K562 (cell line): ENCODE measurements at regions not wholly inside any gene's neighbourhood (a gene's known extent, or its start where the extent isn't known, plus 50 kb on each side); places are given as distances from the start of the nearest gene placed in this dataset.

Source experiments
- ATAC-seq: fragments of 200-7000 bp; cut with Tn5 transposase; 3 replicates; pipeline ENCODE4 v1.9.1; 2020; ENCODE audit warnings: moderate library complexity
- BruUV-seq: library from RNA; stranded (reverse); fragments of 400-500 nt; replicated peaks from 2 replicates; lab custom pipeline; 2021; lab: Mats Ljungman, UMichigan
- CTCF ChIA-PET: fragments of 300-600 bp; formaldehyde crosslinking; extraction: SDS; loops from one replicate; lab custom pipeline; 2021; ENCODE audit warnings: low intra/inter-chr PET ratio; lab: Yijun Ruan, JAX
- POLR2A ChIA-PET: fragments of 300-600, 350-650 bp; sonication (Branson Sonifier 250); formaldehyde crosslinking; extraction: SDS; loops from one replicate; lab custom pipeline; 2021; ENCODE audit warnings: antibody characterized with exemption, inconsistent platforms; lab: Yijun Ruan, JAX
- DNase-seq, 4 experiments: peaks; one replicate each; pipeline versions ENCODE4 v3.0.0 to v3.0.0-alpha.2; 2011 to 2018; ENCODE audit warnings: low spot score in 3 of 4, mixed read lengths in 3 of 4; ENCODE audit errors: extremely low read depth in 1 of 4
- FAIRE-seq: peaks from 2 replicates; lab custom pipeline; 2011; peaks lifted over from hg19 to GRCh38; lab: Jason Lieb, UNC
- H2AFZ ChIP-seq: 2 replicates; pipeline ENCODE4 v1.6.0; 2011; ENCODE audit warnings: low read depth, low read length, control low read depth, inconsistent platforms
- H3K27ac ChIP-seq: fragments of 200-600 bp; 3 replicates; pipeline ENCODE4 v1.8.0; 2011; ENCODE audit warnings: low read depth, mild to moderate bottlenecking, control low read depth, inconsistent platforms, low read length, moderate library complexity, mixed read lengths; ENCODE audit errors: extremely low read depth
- H3K27me3 ChIP-seq, 2 experiments: fragments of 300-600 bp in 1 of 2; 2 replicates in 1 of 2; 3 replicates in 1 of 2; pipeline versions ENCODE4 v1.6.0 to v1.8.0; 2011; ENCODE audit warnings: inconsistent platforms in 2 of 2, low read length in 2 of 2, mild to moderate bottlenecking in 1 of 2, mixed read lengths in 1 of 2, moderate library complexity in 1 of 2; ENCODE audit not compliant: control insufficient read depth in 2 of 2, insufficient read depth in 2 of 2
- H3K36me3 ChIP-seq: fragments of 300-600 bp; 3 replicates; pipeline ENCODE4 v1.8.0; 2011; ENCODE audit warnings: mild to moderate bottlenecking, low read length, inconsistent platforms; ENCODE audit not compliant: control insufficient read depth, insufficient read depth
- H3K4me1 ChIP-seq, 2 experiments: fragments of 200-600 bp in 1 of 2; replicated peaks in 1 of 2; 2 replicates in 1 of 2; 3 replicates in 1 of 2; pipeline versions ENCODE4 v1.5.1 to v1.8.0; 2011; ENCODE audit warnings: inconsistent platforms in 2 of 2, low read length in 2 of 2, mild to moderate bottlenecking in 1 of 2, mixed read lengths in 1 of 2, moderate library complexity in 1 of 2; ENCODE audit not compliant: control insufficient read depth in 2 of 2, insufficient read depth in 2 of 2
- H3K4me2 ChIP-seq: 2 replicates; pipeline ENCODE4 v1.6.1; 2011; ENCODE audit warnings: low read length, control low read depth, inconsistent platforms, mixed read lengths; ENCODE audit not compliant: insufficient read depth
- H3K4me3 ChIP-seq: fragments of 200-600 bp; sonication (generic), shearing (Covaris generic); 2 replicates; pipeline ENCODE4 v1.5.1; 2016; ENCODE audit warnings: control low read depth, inconsistent platforms
- H3K79me2 ChIP-seq: fragments of 200-600 bp; 3 replicates; pipeline ENCODE4 v1.8.0; 2011; ENCODE audit warnings: low read length, inconsistent platforms; ENCODE audit not compliant: control insufficient read depth, insufficient read depth
- H3K9ac ChIP-seq, 2 experiments: 2 replicates each; pipeline versions ENCODE4 v1.6.0 to v1.6.1; 2011; ENCODE audit warnings: low read depth in 2 of 2, low read length in 2 of 2, control low read depth in 1 of 2, inconsistent platforms in 1 of 2, mild to moderate bottlenecking in 1 of 2, mixed read lengths in 1 of 2; ENCODE audit not compliant: insufficient read depth in 1 of 2
- H3K9me1 ChIP-seq: one replicate; pipeline ENCODE4 v1.6.0; 2011; ENCODE audit warnings: inconsistent platforms, mild to moderate bottlenecking, low read length, moderate library complexity; ENCODE audit not compliant: control insufficient read depth, insufficient read depth
- H3K9me3 ChIP-seq: replicated peaks from 2 replicates; pipeline ENCODE4 v1.5.1; 2011; ENCODE audit warnings: low read depth, low read length, inconsistent platforms; ENCODE audit not compliant: control insufficient read depth, insufficient read depth
- H4K20me1 ChIP-seq: replicated peaks from 2 replicates; pipeline ENCODE4 v1.6.1; 2011; ENCODE audit warnings: low read length, inconsistent platforms, mixed read lengths; ENCODE audit not compliant: control insufficient read depth, insufficient read depth
- ETV5 ChIP-seq: sonication (generic); formaldehyde crosslinking; IDR thresholded peaks from 2 replicates; pipeline ENCODE4 v1.4.0; 2020; ENCODE audit warnings: low read depth, mild to moderate bottlenecking, missing genetic modification reagents
- HNRNPLL ChIP-seq: fragments of 200-400 bp; formaldehyde crosslinking; IDR thresholded peaks from 2 replicates; pipeline ENCODE4 v1.6.1; 2017; ENCODE audit warnings: low read length, low read depth, mild to moderate bottlenecking; ENCODE audit not compliant: poor library complexity, severe bottlenecking
- U2AF2 ChIP-seq: fragments of 200-400 bp; formaldehyde crosslinking; optimal IDR thresholded peaks from 2 replicates; pipeline ENCODE3; 2017; ENCODE audit warnings: low read depth, mild to moderate bottlenecking, low read length
- WGBS: fragments of 100-300 bp; shearing (Covaris generic); methylation state at CpG from one replicate; pipeline ENCODE4 v1.1.6; 2016; ENCODE audit warnings: low coverage, mixed read lengths; ENCODE audit not compliant: insufficient coverage; ENCODE audit errors: missing lambda C conversion rate; 5-methylcytosine and 5-hydroxymethylcytosine counted together
- in situ Hi-C: fragments of 300-500 bp; cut with MboI; formaldehyde crosslinking; loops from 4 replicates; pipeline ENCODE4 v1.15.0; 2018; ENCODE audit warnings: inconsistent platforms, mixed read lengths
- intact Hi-C: fragments of 100-400 bp; cut with micrococcal nuclease; formaldehyde crosslinking; loops from 2 replicates; pipeline ENCODE4 v1.14.2; 2022
- TF ChIP-seq, protein P1 (sequence below): fragments of 450-650 bp; formaldehyde crosslinking; IDR thresholded peaks from 2 replicates; pipeline ENCODE4 v1.4.0; 2020; ENCODE audit warnings: mild to moderate bottlenecking
- TF ChIP-seq, protein P2 (sequence below): sonication (generic); formaldehyde crosslinking; IDR thresholded peaks from 2 replicates; pipeline ENCODE4 v1.5.0; 2020; ENCODE audit warnings: missing genetic modification reagents

DNA sequence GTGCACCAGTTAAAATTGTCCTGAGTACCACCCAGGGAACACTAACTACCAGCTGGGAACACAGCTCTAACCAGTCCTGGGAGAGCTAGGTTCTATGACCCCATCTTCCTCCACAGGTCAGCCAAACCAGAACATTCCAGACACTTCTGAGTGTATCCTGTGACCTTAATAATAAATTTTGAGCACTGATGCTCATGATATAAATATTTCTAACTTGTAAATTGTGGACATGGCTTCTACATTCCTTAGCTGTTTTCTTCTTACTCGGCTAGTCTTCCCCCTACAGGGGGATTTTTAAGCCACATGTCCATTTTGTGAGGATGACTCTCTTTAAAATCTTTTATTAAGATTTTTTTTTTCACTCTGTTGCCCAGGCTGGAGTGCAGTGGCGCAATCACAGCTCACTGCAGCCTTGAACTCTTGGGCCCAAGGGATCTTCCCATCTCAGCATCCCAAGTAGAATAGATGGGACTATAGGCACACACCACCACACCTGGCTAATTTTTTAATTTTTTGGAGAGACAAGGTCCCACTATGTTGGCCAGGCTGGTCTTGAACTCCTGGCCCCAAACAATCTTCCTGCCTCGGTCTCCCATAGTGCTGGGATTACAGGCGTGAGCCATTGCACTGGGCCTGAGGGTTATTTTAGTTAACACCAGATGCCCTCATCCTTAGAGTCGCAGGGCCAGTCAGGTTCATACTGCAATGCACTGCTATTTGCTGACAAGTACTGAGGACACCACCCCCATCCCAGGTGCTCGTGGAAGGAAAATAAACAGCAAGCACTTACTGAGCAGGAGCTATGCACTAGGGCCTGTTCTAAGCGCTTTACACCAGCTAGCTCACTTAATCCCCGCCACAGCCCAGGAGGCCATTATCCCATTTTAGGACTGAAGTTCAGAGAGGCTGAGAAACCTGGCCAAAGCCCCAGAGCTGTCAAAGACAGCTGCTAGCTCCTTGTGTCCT is 142.6 kb upstream of the NCOR2 start:
- Histone ChIP-seq H3K27me3 (peaks cover 23 to 46% of the 10 kb centered on the region in 2 experiments; a peak in 4 of 5 replicates), H2AFZ (no peak overlapping the region), H3K27ac (no peak overlapping the region), H3K4me3 (no peak overlapping the region), H3K9ac (no peak overlapping the region), H3K36me3 (no peaks in the 10 kb centered on the region), H3K79me2 (no peaks in the 10 kb centered on the region), H4K20me1 (no peaks in the 10 kb centered on the region), H3K4me1 (peaks cover 4 to 7% of the 10 kb centered on the region in 2 experiments; a peak in 4 of 5 replicates), H3K9me1 (no peaks in the 10 kb centered on the region), H3K4me2 (no peak overlapping the region), H3K9me3 (peaks cover 4% of the 10 kb centered on the region)
- ChIA-PET POLR2A (interaction anchor here (0.5 to 2.4 kb wide), 4 partner anchors 10 to 959 kb away, joined by 3 to 9 read pairs (median 3); no protein-coding TSS in a partner anchor), CTCF (no interaction called here)
- TF ChIP-seq ETV5 (CRISPR knock-in tag) (no peak), U2AF2 (no peak), HNRNPLL (no peak)
- TF ChIP-seq, protein P1, sequence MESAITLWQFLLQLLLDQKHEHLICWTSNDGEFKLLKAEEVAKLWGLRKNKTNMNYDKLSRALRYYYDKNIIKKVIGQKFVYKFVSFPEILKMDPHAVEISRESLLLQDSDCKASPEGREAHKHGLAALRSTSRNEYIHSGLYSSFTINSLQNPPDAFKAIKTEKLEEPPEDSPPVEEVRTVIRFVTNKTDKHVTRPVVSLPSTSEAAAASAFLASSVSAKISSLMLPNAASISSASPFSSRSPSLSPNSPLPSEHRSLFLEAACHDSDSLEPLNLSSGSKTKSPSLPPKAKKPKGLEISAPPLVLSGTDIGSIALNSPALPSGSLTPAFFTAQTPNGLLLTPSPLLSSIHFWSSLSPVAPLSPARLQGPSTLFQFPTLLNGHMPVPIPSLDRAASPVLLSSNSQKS (CRISPR knock-in tag): no peak
- TF ChIP-seq, protein P2, sequence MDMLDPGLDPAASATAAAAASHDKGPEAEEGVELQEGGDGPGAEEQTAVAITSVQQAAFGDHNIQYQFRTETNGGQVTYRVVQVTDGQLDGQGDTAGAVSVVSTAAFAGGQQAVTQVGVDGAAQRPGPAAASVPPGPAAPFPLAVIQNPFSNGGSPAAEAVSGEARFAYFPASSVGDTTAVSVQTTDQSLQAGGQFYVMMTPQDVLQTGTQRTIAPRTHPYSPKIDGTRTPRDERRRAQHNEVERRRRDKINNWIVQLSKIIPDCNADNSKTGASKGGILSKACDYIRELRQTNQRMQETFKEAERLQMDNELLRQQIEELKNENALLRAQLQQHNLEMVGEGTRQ (CRISPR knock-in tag): no peak
- intact Hi-C loops (no loop called here), in situ Hi-C loops (no loop called here)
- WGBS: 7% methylated on average over 8 of the region's 8 CpGs
- no TSS peak for BruUV-seq
- FAIRE-seq (no peak), ATAC-seq (no peak), DNase-seq (no peak)
